Ascending aorta (tissue), 2 donors: ENCODE measurements at regions not wholly inside any gene's neighbourhood (a gene's known extent, or its start where the extent isn't known, plus 50 kb on each side); places are given as distances from the start of the nearest gene placed in this dataset.

Experiments used
- DNase-seq, 2 donors: peaks; one replicate each; pipeline ENCODE4 v3.0.0-alpha.2; 2019; ENCODE audit warnings: low spot score in 2 of 2
- H3K27ac ChIP-seq, 2 donors: fragments of 200-600 bp; sonication (generic); one replicate each; pipeline ENCODE4 v1.5.1; 2016 to 2017; ENCODE audit warnings: mild to moderate bottlenecking in 1 of 2
- H3K27me3 ChIP-seq: fragments of 200-600 bp; sonication (generic); one replicate; pipeline ENCODE4 v1.5.1; 2017
- H3K36me3 ChIP-seq, 2 donors: fragments of 200-600 bp; sonication (generic); one replicate each; pipeline ENCODE4 v1.5.1; 2016
- H3K4me1 ChIP-seq, 2 donors: fragments of 200-600 bp; sonication (generic); one replicate each; pipeline ENCODE4 v1.5.1; 2016 to 2017; ENCODE audit warnings: mild to moderate bottlenecking in 1 of 2
- H3K4me3 ChIP-seq, 2 donors: fragments of 200-600 bp; sonication (generic); one replicate each; pipeline ENCODE4 v1.5.1; 2016 to 2017; ENCODE audit warnings: mild to moderate bottlenecking in 1 of 2
- H3K9me3 ChIP-seq, 2 donors: fragments of 200-600 bp; sonication (generic); one replicate each; pipeline ENCODE4 v1.5.1; 2016
- CTCF ChIP-seq, 3 experiments: fragments of 200-600 bp in 2 of 3; fragments of 450-650 bp in 1 of 3; sonication (generic) in 2 of 3; IDR thresholded peaks; one replicate each; pipeline ENCODE4 v1.5.1; 2016 to 2019; ENCODE audit warnings: antibody characterized with exemption in 3 of 3, mild to moderate bottlenecking in 1 of 3, moderate library complexity in 1 of 3
- intact Hi-C: fragments of 100-400 bp; cut with DNase I; formaldehyde crosslinking; loops from one replicate; pipeline ENCODE4 v1.15.1; 2023

GRCh38 chr3:86230762-86231161, 760.2 kb downstream of the VGLL3 start:
- intact Hi-C loops, result no loop called here
- Histone ChIP-seq H3K27ac (no peak overlapping the region), H3K4me3 (no peak overlapping the region), H3K4me1 (no peaks in the 10 kb centered on the region), H3K9me3 (no peaks in the 10 kb centered on the region), H3K27me3 (no peaks in the 10 kb centered on the region), H3K36me3 (no peaks in the 10 kb centered on the region)
- TF ChIP-seq CTCF (IDR thresholded peaks at IDR 0.05), result no peak
- DNase-seq, result no peak

GRCh38 chr3:86229775-86230094, 761.2 kb downstream of the VGLL3 start:
- no peak for DNase-seq
- Histone ChIP-seq H3K4me1 (no peaks in the 10 kb centered on the region), H3K9me3 (no peaks in the 10 kb centered on the region), H3K36me3 (no peaks in the 10 kb centered on the region), H3K4me3 (no peak overlapping the region), H3K27ac (no peak overlapping the region), H3K27me3 (no peaks in the 10 kb centered on the region)
- no peak for TF ChIP-seq CTCF (IDR thresholded peaks at IDR 0.05)
- intact Hi-C loops, result no loop called here

GRCh38 chr3:86229086-86229774, 761.7 kb downstream of the VGLL3 start:
- no peaks in the 10 kb centered on the region for H3K36me3 ChIP-seq
- intact Hi-C loops, result no loop called here

DNA sequence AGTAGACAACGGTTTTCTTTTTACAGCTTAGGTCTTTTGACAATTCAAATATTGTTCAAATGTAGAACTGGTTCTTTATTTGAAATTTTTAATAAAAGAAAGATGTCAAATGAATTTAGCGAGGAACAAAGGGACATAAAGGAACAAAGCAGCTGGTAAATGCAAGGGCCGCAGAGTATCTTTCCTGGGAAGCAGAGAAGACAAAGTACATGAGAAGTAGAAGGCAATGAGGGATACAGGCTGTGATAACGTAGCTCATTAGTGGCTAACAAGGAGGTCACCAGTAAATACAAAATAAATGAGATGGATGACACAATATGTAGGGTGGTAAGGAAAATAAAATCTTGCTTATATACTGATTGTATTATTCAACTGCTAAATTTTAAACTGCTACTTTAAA, 762.8 kb downstream of the VGLL3 start:
- no peak for DNase-seq
- Histone ChIP-seq H3K36me3 (no peaks in the 10 kb centered on the region), H3K4me1 (no peaks in the 10 kb centered on the region), H3K4me3 (no peak overlapping the region), H3K27me3 (no peaks in the 10 kb centered on the region), H3K9me3 (no peaks in the 10 kb centered on the region), H3K27ac (no peak overlapping the region)
- no peak for TF ChIP-seq CTCF (IDR thresholded peaks at IDR 0.05)
- intact Hi-C loops, result no loop called here

More at GRCh38 chr3:86229086-86229774, 761.7 kb downstream of the VGLL3 start:
- no peak overlapping the region for H3K4me3 ChIP-seq
- no peaks in the 10 kb centered on the region for H3K27me3 ChIP-seq
- H3K27ac ChIP-seq, result no peak overlapping the region
- no peak for DNase-seq
- no peaks in the 10 kb centered on the region for H3K4me1 ChIP-seq
- H3K9me3 ChIP-seq, result no peaks in the 10 kb centered on the region
- TF ChIP-seq CTCF (IDR thresholded peaks at IDR 0.05), result no peak

DNA sequence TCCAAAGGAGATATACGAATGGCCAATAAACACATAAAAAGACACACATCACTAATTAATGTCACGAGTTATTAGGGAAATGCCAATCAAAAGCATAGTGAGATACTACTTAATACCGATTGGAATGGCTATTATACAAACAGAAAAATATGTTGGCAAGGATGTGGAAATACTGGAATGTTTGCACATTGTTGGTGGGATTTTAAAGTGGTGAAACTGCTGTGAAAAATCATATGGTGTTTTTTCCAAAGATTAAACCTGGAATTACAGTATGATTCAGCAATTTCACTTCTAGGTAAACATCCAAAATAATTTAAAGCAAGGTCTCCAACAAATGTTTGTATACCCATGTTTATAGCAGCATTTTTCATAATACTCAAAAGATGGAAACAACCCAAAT, 765.5 kb downstream of the VGLL3 start:
- Histone ChIP-seq H3K27me3 (no peaks in the 10 kb centered on the region), H3K36me3 (no peaks in the 10 kb centered on the region), H3K4me1 (no peaks in the 10 kb centered on the region), H3K27ac (no peak overlapping the region), H3K4me3 (no peak overlapping the region), H3K9me3 (no peaks in the 10 kb centered on the region)
- no peak for TF ChIP-seq CTCF (IDR thresholded peaks at IDR 0.05)
- intact Hi-C loops, result no loop called here
- DNase-seq, result no peak

DNA sequence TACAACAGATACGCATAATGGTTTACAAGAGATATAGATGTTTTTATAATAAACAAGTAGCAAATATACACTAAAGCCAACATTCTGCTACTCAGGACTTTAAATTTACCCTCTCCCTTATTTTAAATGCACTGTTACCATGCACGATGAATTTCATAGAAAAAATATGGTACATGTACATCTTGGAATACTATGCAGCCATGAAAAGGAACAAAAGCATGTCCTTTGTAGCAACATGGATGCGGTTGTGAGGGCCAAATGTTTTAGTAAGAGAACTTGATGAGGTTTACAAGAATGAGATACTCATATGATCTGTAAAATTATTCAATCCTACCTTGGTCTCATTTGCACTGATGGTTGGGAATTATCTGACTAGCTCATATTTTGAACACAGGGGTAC, 769.3 kb downstream of the VGLL3 start:
- Histone ChIP-seq H3K9me3 (no peaks in the 10 kb centered on the region), H3K4me3 (no peak overlapping the region), H3K4me1 (no peaks in the 10 kb centered on the region), H3K36me3 (no peaks in the 10 kb centered on the region), H3K27ac (no peak overlapping the region), H3K27me3 (no peaks in the 10 kb centered on the region)
- intact Hi-C loops, result no loop called here
- DNase-seq, result no peak
- TF ChIP-seq CTCF (IDR thresholded peaks at IDR 0.05), result no peak
